ENCODE measurements at regions not wholly inside any gene's neighbourhood (a gene's known extent, or its start where the extent isn't known, plus 50 kb on each side); places are given as distances from the start of the nearest gene placed in this dataset.

DNA sequence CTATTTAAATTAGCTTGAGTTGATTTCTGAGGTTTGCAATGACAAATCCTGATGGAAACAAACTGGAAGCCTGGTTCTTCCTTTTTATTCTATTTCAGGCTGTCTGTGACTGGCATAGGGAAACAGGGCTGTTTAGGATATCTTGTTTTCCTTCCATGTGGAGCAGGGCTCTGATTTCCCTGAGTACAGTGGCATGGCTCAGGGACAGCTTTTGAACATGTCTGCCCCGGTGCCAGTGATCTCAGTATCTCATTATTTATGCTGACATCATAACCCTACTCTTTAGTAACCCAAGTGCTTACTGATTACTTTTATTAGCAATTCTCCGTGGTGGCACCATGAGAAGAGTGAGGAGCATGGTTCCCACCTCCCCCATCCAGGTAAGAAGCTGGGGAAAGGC, 720.3 kb downstream of the GALR1 start:
- peaks cover 10% of the 10 kb centered on the region for H3K4me1 Mint-ChIP-seq
- DNase-seq (ENCODE audit: low read depth, low spot score): no peak
- no peaks in the 10 kb centered on the region for H3K36me3 Mint-ChIP-seq (ENCODE audit: low read depth)
- H3K27me3 Mint-ChIP-seq (ENCODE audit: low read depth): no peaks in the 10 kb centered on the region
- H3K4me3 Mint-ChIP-seq: no peak overlapping the region
- peaks cover 3% of the 10 kb centered on the region for H3K9me3 Mint-ChIP-seq
- H3K27ac Mint-ChIP-seq (ENCODE audit: unreplicated experiment): peak overlapping the region; percentile 54
- no peak for TF ChIP-seq CTCF (conservative IDR thresholded peaks at IDR 0.05)

- TF ChIP-seq CTCF (conservative IDR thresholded peaks at IDR 0.05): no peak
- Mint-ChIP-seq H3K4me3 (no peak overlapping the region), H3K9me3 (peaks cover 6% of the 10 kb centered on the region)
These were observed 721.2 kb downstream of the GALR1 start for GRCh38 chr18:77970814-77971213.

DNA sequence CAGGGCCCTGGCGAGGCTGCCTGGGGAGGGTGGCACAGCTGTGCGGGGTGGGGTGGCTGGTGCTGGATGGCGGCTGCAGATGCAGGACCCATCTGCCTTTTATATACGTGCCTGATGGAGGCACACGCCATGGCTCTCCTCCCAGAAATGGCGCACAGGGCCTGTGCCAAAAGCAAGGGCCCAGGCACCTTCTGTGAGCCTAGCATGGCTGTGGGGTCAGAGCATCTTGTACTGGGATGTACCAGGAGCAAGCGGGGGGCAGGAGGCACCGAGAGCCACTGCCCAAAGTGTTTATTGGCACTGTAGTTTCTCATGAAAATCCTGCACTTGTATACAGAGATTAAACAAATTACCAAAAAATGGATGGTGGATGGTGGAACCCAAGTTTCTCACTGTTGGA, 724.1 kb downstream of the GALR1 start:
- no peak for DNase-seq (ENCODE audit: low read depth, low spot score)
- Mint-ChIP-seq H3K9me3 (peaks cover 13% of the 10 kb centered on the region), H3K27me3 (ENCODE audit: low read depth) (no peaks in the 10 kb centered on the region), H3K4me1 (peaks cover 10% of the 10 kb centered on the region), H3K36me3 (ENCODE audit: low read depth) (no peaks in the 10 kb centered on the region), H3K27ac (ENCODE audit: unreplicated experiment) (no peak overlapping the region), H3K4me3 (no peak overlapping the region)
- no peak for TF ChIP-seq CTCF (conservative IDR thresholded peaks at IDR 0.05)

More at GRCh38 chr18:77970814-77971213, 721.2 kb downstream of the GALR1 start:
- Mint-ChIP-seq H3K4me1 (peaks cover 10% of the 10 kb centered on the region), H3K27ac (ENCODE audit: unreplicated experiment) (no peak overlapping the region), H3K27me3 (ENCODE audit: low read depth) (no peaks in the 10 kb centered on the region), H3K36me3 (ENCODE audit: low read depth) (no peaks in the 10 kb centered on the region)
- no peak for DNase-seq (ENCODE audit: low read depth, low spot score)

DNA sequence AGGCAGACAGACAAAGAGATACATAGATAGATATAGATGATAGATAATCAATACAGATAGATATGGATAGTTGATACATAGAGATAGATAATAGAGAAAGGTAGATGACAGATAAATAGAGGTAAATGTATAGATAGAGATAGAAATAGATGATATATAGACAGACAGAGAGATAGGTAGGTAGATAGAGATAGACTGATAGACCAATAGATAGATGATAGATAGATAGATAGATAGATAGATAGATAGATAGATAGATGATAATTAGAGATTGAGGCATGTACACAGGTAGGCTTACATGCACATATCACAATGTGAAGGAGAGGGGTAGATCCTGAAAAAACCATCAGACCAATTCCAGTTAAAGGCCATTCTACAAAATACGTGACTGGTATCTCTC, 724.7 kb downstream of the GALR1 start:
- Mint-ChIP-seq H3K4me1 (peaks cover 10% of the 10 kb centered on the region), H3K27me3 (ENCODE audit: low read depth) (no peaks in the 10 kb centered on the region), H3K4me3 (no peak overlapping the region), H3K9me3 (peaks cover 13% of the 10 kb centered on the region), H3K36me3 (ENCODE audit: low read depth) (no peaks in the 10 kb centered on the region), H3K27ac (ENCODE audit: unreplicated experiment) (no peak overlapping the region)
- no peak for TF ChIP-seq CTCF (conservative IDR thresholded peaks at IDR 0.05)
- no peak for DNase-seq (ENCODE audit: low read depth, low spot score)

GRCh38 chr18:77977331-77977730, 727.7 kb downstream of the GALR1 start:
- H3K4me1 Mint-ChIP-seq: no peaks in the 10 kb centered on the region
- H3K27me3 Mint-ChIP-seq (ENCODE audit: low read depth): no peaks in the 10 kb centered on the region
- H3K27ac Mint-ChIP-seq (ENCODE audit: unreplicated experiment): no peak overlapping the region
- H3K36me3 Mint-ChIP-seq (ENCODE audit: low read depth): no peaks in the 10 kb centered on the region
- no peak for DNase-seq (ENCODE audit: low read depth, low spot score)
- TF ChIP-seq CTCF (conservative IDR thresholded peaks at IDR 0.05): no peak
- H3K9me3 Mint-ChIP-seq: peaks cover 15% of the 10 kb centered on the region
- H3K4me3 Mint-ChIP-seq: no peak overlapping the region

- TF ChIP-seq CTCF (conservative IDR thresholded peaks at IDR 0.05): no peak
- no peak for DNase-seq (ENCODE audit: low read depth, low spot score)
- Mint-ChIP-seq H3K4me1 (no peaks in the 10 kb centered on the region), H3K27ac (ENCODE audit: unreplicated experiment) (peak overlapping the region; percentile 10), H3K4me3 (no peak overlapping the region), H3K9me3 (peaks cover 12% of the 10 kb centered on the region), H3K27me3 (ENCODE audit: low read depth) (no peaks in the 10 kb centered on the region), H3K36me3 (ENCODE audit: low read depth) (no peaks in the 10 kb centered on the region)
These were observed 730.6 kb downstream of the GALR1 start for GRCh38 chr18:77980275-77980674.

Data from neural crest cell (in vitro differentiated cells).